SW 1271 (cell line): ENCODE measurements at regions not wholly inside any gene's neighbourhood (a gene's known extent, or its start where the extent isn't known, plus 50 kb on each side); places are given as distances from the start of the nearest gene placed in this dataset.
"Not testable (repeated sequence)": the region's sequence is repeated elsewhere in the genome, so short reads cannot be mapped to it uniquely, and the experiment has no call there.

Experiments used
- DNase-seq, 2 experiments: peaks; one replicate each; lab custom pipeline; 2025; lab: John Stamatoyannopoulos, UW

DNA sequence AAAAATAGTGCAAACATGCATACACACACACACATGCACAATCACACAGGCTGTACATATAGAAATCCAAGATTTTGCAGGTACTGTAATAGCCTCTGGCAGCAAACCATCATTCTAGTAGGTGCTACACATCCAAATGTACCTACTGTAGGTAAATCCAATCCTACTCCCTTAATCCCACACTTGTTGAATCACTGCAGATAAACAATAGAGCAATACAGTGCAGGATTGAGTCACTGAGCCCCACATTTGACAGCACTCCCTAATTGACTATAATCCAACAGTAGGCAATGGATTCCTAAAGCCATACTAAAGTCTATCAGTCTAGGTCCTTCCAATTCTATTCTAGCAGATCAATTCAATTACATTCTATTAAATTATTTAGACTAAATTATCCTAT is 1640.5 kb upstream of the CDH9 start:
- DNase-seq = no peak

DNA sequence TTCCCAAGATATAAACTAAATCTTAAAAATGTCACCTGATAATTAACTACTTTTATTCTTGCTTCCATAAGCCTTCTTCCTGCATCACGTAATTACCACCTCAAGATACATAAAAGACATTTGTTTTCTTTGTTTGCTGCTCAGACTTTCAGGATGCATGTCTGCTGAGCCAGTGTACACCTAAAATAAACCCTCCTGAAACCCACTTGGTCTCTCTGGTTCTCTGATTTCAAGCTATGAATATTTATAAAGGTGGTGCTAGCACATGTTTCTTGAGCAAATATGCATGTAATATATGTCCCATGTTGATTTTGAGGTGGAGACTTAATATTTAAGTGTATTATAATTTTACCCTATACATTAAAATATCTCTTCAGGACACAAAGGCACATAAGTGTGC is 1627.7 kb upstream of the CDH9 start:
- DNase-seq = no peak

DNA sequence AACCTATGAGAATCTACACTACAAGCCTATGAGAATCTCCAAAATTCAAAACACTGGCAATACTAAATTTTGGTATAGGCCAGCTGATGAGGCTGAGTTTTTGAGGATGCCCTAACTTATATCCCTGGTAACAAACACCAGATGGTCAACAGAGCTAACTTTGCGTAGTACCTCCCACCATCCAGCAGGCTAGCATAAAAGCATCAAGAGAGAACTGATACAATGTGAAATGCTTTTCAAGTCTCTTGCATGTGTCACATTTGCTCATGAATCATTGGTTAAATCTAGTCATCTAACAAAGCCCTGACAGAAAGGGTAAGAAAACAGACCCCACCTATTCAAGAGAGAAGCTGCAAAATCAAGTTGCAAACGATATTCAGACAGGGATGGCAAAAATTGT is 1609.7 kb upstream of the CDH9 start:
- peak; percentile 73 to 82 for DNase-seq

DNA sequence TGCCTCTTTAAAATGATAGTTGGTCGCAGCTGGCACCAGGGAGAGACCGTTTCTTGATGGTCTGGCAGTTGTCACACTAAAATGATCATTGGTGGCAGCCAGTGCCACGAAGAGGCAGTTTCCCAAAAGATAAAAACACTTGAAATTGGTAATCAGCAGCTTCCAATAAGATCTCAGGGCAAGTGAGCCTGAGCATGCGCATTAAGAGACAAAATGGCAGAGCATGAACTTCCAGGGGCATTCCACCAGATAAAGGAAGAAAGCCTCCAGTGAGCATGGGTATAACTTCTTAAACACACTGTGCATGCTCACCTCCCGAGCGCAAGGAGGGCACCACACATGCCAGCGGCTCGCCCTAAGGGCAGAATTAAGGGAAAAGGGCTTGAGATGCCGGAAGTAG is 1594.2 kb upstream of the CDH9 start:
- DNase-seq = no peak

DNA sequence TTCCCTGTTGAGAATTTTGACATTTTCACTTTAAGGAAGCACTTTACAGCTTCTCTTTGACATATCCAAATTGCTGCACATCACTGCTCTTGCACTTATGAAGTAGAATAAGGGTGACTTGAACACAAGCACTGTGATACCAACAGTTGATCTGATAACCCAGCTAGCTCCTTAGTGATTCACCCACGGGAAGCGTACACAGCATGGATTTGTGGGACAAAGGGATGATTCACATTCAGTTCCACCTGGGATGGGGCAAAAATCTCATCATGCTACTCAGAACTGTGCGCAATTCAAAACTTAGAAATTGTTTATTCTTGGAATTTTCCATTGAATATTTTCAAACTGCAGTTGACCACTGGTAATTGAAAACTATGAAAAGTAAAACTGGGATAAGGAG is 1565.5 kb upstream of the CDH9 start:
- peak in 1 of 2 experiments; percentile 17 for DNase-seq

DNA sequence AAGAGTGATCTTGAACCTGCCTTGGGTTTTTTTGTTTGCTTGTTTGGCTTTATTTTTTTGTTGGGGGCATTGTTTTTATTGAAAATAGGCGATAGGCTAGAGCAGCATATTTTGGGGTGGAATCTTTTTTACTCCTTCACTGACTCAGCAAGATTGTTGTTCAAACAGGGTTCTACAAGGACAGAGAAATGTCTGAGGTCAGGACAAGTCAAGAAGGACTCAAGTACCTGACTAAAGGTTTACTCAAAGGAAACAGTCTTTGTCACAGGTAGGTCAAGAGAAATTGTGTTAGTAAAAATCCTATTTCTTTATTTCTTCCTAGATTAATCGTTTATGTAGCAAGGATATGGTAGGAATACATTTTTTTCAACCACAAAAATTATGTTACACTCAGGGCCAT is 1564.0 kb upstream of the CDH9 start:
- no peak for DNase-seq

DNA sequence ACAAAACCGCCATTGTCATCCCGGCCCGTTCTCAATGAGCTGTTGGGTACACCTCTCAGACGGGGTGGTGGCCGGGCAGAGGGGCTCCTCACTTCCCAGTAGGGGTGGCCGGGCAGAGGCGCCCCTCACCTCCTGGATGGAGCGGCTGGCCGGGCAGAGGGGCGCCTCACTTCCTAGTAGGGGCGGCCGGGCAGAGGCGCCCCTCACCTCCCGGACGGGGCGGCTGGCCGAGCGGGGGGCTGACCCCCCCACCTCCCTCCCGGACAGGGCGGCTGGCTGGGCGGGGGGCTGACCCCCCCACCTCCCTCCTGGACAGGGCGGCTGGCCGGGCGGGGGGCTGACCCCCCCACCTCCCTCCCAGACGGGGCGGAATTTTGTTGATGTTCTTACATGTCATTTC is 1558.3 kb upstream of the CDH9 start:
- DNase-seq = not testable (repeated sequence)

DNA sequence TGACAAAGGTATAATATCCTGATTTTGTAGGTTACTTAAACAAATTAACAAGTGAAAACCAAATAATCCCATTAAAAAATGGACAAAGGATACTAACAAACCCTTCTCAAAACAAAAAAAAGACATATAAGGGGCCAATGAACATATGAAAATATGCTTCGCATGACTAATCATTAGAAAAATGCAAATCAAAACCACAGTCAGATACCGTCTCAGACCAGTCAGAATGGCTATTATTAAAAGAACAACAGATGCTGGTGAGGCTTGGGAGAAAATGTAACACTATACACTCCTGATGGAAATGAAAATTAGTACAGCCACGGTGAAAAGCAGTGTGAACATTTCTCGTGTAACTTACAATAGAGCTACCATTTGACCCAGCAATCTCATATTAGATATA is 1542.2 kb upstream of the CDH9 start:
- DNase-seq = peak in 1 of 2 experiments; percentile 13

DNA sequence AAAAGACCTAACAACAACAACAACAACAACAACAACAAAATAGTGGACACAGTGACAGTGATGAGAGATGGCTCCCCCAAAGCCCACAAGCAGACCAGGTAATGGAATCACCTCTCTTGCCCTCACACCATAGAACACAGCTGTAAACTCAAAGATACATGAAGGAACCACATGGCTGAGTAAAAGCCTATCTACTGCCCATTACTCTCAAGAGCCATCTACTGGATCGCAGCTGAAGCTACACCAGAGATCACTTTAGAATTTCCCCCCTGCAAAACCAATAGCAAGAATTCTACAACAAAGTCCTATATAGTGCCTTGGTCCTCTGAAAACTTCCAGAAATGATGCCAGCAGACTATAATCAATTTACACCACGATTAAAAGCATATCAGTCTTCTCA is 1537.6 kb upstream of the CDH9 start:
- DNase-seq = no peak

DNA sequence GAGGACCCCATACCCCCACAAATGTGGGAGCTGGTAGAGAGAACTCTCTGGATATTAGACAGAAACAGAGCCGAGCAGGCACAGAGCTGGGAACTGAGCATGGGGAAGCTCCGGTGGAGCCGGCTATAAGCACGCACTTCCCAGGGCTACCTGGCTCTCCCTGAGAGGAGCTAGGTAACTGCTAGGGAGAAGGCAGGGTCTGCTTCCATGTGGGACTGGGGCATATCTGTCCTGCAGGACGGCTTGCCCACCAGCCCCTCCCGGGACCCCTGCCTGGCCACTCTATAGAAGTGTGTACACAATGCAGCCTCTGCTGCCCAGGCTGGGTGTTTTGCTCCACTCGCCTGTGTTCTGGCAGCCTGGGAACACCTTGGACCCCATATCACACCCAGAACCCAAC is 1537.0 kb upstream of the CDH9 start:
- DNase-seq = no peak

DNA sequence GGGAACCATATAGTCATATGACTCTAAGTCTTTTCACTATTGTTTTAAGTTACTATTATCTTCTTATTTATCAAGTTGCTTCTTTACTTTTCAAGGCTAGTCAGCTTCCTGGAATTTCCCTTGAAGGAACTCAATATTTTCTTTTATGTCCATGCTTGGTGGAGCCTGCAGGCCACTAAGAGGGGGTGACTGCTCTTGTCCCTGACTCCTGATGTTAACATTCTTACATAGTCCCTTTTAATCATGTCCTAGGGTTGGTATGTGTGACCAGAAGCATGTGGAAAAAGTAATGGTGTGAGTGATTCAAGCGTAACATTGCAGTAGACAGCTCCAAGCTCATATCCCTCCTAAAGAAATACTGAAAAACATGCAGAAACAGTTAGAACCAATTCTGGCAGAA is 1536.2 kb upstream of the CDH9 start:
- no peak for DNase-seq

DNA sequence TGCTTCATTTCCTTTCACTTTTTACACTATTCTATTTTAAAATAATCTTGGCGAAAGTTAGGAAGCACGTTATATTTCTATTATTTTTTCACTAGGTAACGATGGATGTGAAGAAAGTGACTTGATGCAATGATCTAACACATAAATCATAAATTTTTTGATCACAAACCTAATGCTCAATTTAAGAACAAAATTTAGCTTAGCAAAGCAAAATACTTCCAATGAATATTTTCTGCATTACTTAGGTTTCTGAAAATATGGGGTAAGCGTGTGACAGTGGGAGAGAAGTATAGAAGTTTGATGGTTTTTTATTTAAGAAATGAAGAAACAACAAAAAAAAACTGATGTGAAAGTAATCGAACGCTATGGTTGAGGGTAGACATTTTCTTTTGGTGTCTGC is 1528.7 kb upstream of the CDH9 start:
- DNase-seq = no peak

DNA sequence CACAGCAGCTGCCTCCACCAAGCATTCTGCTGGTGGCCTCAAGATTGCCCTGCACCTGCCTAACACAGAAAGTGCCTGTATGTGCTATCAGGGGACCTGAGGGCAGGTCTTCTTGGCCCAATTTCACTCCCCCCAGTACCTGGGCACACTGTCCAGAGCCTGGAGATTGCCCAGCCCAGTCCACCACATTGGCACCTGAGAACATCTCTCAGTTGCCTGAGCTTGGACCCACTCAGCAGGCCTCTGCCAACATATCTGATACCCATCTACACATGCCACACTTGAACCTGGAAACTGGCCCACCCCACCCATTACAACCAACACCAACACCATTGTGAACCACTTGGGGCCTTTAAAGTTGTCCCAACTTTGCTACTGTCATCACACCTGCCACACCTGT is 1523.1 kb upstream of the CDH9 start:
- no peak for DNase-seq

DNA sequence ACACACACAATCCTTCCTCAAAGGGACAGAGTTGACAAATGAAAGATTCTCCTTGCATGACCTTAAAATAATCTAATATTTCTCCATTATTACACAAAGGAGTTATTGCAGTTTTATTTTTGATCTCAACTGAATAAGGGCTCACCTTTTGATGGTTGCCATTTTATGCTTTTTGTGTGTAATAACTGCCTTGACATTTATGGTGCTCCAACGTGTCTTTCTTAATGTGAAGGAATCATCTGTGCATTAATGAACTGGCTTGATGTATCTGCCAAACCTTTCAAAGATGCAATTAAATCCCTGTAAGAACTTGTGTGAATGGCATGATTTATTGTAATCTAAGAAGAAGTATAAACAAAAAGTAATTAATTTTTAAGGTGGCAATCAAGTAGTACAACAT is 1519.8 kb upstream of the CDH9 start:
- no peak for DNase-seq

DNA sequence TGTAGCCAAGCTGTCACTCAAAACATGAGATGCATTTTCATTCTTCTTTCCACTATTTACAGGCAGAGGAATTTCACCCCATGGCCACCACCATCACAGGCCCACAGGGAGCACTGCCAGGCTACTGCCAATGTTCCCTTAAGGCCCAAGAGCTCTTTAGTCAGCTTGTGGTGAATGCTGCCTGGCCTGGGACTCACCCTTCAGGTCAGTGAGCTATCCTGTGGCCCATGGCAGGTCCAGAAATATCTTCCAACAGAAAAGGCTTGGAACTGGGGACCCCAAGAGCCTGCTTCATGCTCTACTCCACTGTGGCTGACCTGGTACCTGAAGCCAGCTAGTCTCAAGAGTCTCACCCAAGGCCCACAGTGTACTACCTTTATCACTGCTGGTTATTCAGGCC is 1518.7 kb upstream of the CDH9 start:
- DNase-seq = no peak

DNA sequence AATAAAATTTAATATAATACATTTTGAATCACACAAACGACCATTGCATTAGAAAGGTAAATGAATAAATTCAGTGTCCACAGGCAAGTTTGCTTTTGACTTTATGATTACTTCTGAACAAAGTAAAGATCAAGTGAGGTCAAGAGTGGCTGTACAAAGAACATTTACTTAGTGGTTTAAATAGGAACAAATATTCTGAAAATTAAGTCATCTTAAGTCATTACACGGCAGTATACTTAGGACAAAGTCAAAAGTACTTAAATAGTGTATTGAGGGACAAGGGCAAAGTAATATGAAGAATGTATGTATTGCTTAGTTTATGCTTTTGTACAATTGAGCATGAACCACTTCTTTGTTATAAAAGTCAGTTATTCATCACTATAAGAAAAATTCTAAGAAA is 1511.2 kb upstream of the CDH9 start:
- no peak for DNase-seq

DNA sequence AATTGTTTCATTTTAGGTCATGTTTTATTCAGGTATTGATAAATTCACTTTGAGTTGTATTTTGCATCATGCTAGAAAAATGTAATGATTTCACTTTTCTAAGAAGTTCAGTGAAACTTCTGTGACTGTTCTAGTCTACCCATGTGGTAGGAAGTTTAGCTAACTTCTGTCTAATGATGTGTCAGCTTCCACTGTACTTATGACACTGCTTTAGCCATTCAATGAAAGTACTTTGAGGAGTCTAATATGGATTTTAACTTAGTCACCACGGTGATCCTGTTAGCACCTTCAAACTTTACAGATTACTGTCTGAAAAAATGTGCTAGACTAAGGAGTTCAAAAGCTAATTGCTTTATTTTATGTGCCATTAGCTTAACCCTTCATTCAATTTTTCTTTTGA is 1510.5 kb upstream of the CDH9 start:
- DNase-seq = no peak

DNA sequence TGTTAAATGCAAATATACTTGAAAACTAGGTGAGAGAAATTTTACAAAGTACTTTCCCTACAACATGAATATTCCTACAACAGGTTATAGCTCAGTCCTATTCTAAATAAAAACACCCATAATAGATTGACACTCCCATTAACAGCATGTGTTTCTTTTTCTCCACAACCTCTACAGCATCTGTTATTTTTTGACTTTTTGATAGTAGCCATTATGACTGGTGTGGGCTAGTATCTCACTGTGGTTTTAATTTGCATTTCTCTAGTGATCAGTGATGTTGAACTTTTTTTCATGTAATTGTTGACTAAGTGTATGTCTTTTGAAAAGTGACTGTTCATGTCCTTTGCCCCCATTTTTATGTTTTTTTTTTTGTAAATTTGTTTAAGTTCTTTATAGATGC is 1506.1 kb upstream of the CDH9 start:
- DNase-seq = no peak

DNA sequence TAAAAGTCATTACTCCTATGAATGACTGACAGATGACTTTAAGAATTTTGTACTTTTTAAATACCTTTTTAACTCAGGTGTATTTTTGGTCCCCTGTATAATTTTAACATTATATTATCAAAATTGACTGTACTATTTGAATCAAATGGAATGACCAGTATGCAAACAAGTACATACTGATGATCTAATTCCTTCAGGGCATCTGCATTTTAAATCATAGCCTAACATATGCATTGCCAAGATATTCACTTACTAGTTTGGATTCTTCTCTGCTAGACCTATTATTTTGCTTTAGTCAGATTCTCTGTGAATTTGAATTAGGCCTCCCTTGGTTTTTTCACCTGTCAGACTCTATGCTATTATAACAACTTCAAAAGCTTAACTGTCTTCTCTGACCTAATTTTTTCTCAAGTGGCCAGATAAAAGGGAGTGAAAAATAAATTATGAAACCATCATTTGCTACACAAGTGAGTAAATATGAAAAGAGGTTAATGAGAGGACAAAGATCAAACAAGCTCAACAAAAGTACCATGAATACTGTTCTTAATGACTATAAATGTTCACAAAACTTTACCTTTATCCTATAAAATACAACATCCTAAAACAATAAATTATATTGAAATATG is 1505.2 kb upstream of the CDH9 start:
- no peak for DNase-seq

DNA sequence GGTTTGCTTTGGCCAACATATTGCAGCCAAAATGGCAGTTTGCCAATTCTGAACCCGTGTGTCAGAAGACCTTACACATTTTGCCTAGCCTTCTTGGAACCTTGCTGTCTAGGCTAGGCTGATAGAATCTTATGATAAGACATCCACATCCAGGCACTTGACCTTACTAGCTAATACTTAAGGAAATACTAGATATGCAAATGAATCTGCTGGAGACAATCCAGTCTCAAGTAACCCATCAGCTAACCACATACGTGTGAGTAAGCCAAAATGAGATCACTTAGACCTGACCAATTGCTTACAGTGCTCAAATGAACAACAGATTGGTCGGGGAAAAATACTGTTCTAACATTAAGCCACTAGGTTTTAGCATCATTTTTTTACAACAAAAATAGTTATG is 1504.6 kb upstream of the CDH9 start:
- no peak for DNase-seq

DNA sequence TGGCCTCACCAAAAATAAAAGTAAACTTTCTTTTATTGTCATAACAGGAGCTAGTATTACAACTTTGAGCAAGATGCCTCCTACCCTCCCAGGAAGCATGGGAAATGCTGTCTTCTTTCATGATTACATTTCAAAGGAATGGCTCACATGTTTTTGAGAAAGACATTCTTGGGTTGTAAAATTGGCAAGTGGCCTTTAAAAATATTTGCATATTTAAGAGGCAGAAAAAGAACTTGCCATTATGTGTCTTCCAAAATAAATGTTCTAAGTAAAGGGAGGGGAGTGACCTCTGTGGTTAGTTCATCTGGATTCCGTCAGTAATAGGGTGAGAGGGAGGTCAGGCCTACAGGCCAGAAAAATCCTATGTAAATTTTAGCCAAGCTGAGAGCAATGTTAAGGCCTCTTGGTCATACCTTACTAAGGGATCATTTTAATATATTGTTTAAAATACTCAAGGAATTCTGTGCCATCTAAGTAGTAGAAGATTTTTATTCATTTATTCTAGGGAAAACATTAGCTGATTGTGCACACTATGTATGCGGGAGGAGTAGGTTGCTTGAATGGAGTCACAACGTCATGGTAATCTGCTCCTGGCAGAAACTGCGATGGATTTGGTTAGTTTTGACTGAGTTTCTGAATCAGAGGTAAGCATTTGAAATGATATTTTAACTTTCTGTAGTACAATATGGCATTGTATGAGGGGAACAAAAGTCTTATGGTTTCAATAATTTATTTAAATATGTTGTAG is 1485.7 kb upstream of the CDH9 start:
- peak in 1 of 2 experiments; percentile 10 for DNase-seq

DNA sequence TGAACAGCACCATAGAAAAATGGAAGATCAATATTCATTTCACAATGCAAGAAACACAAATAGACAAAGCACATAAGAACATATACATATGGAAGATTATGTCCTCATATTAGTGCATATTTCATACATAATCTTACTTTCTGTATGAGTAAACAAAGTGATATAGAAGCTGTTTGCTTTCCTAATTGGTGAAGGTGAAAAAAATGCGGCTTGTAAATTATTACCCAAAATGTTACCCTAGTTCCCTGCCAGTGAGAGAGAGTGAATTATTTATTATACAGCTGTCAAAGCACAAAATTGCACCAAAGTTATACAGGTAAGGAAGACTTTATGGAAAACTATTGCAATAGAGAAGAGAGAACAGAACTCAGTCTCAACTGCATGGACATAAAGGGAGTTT is 1485.0 kb upstream of the CDH9 start:
- no peak for DNase-seq

DNA sequence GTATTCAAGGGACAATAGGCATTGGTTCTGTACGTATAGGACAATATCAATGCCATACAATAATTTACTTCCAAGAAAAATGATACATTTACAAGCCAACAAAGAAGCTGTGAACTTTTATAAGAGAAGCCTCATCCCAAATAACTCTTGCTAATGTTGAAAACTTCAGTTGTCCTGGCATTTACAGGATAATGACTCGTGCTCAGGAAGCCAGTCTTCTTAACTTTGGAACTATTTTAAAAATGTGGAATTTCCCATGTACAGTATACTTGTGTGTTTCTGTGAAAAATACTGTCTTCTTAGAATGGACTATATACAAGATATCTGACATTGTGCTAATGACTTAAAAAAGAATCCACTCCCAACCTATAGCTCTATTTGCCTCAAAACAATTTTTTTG is 1479.3 kb upstream of the CDH9 start:
- DNase-seq = peak in 1 of 2 experiments; percentile 34

DNA sequence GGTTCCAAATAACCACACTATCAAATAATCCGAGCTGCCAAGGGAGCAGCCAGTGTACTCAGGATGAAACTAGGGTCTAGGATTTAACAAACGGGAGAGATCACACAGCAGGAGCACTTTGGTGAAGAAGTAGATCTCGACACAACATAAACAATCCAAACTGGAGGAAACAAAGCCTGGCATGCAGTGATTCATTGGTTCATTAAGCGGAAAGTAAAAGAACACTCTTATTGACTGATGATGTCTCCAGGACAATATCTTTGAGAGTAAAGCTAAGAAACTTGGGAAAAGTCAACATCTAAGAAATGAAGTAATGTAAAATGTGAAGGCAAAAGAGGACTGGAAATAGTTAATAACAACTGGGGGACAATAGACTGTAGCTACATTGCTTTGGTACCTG is 1478.3 kb upstream of the CDH9 start:
- DNase-seq = no peak
